ENCODE measurements at regions not wholly inside any gene's neighbourhood (a gene's known extent, or its start where the extent isn't known, plus 50 kb on each side); places are given as distances from the start of the nearest gene placed in this dataset.

DNA sequence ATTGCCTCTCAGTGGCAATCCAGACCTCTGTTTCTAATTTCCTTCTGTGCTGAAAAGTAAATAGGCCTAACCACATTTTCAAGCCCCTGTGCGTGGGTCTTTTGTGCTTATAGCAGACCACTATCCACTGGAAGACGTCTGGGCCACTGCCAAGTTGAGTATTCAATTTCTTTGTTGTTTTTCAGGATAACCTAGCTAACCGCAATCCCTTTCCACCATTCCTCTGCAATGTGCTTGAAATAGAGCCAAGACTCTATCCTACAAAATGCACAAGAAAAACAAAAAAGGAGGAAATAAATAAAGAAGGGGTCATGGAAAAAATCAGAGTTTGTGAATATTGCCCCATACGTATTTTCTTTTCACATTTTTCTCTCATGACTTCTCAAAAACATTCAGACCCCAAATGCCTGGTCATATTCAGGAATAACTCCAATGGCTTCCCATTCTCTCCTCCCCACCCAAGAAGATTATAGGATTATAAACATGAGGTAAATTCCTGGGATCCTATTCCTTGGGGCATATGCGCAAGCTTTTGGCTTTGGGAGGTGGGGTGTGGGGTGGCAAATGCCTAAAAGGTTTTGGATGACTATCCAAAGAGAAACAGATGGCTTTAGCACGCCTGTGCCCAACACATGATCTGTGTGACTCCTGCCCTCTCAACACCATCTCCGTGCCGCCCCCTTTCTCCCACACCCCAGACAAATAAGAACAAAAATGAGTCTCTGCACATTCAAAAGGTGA, 217.9 kb upstream of the THBS1 start:
- no peak for DNase-seq
- H3K27me3 ChIP-seq (ENCODE audit: control insufficient read depth in 3 of 3, insufficient read depth in 3 of 3, low read length in 3 of 3) = no peaks in the 10 kb centered on the region
- no peaks in the 10 kb centered on the region for H3K36me3 ChIP-seq (ENCODE audit: control insufficient read depth in 3 of 3, insufficient read depth in 2 of 3, low read depth in 1 of 3, low read length in 3 of 3)
- 91 to 92% (median 92%) methylated on average over 8 of the region's 8 CpGs for WGBS, 3 donors
- no peak overlapping the region for H3K27ac ChIP-seq (ENCODE audit: low read depth in 1 of 3, low read length in 2 of 3)
- no peak for FAIRE-seq
- H3K9me3 ChIP-seq (ENCODE audit: control insufficient read depth in 2 of 2, insufficient read depth in 1 of 2, low read depth in 1 of 2, low read length in 1 of 2) = no peaks in the 10 kb centered on the region
- peaks cover 0 to 6% (median 0%) of the 10 kb centered on the region in 3 donors for H3K4me1 ChIP-seq (ENCODE audit: control insufficient read depth in 3 of 3, insufficient read depth in 2 of 3, low read depth in 1 of 3, low read length in 2 of 3)
- no peak overlapping the region for H3K4me3 ChIP-seq (ENCODE audit: low read depth in 1 of 3, low read length in 3 of 3)

- H3K4me1 ChIP-seq (ENCODE audit: control insufficient read depth in 3 of 3, insufficient read depth in 2 of 3, low read depth in 1 of 3, low read length in 2 of 3) = no peaks in the 10 kb centered on the region
- no peak for FAIRE-seq
Measured at GRCh38 chr15:39363761-39364586, 216.9 kb upstream of the THBS1 start.

GRCh38 chr15:39364721-39365120, 216.2 kb upstream of the THBS1 start:
- WGBS, 3 donors = 78 to 88% (median 85%) methylated on average over 1 of the region's 1 CpG
- no peaks in the 10 kb centered on the region for H3K4me1 ChIP-seq (ENCODE audit: control insufficient read depth in 3 of 3, insufficient read depth in 2 of 3, low read depth in 1 of 3, low read length in 2 of 3)
- H3K4me3 ChIP-seq (ENCODE audit: low read depth in 1 of 3, low read length in 3 of 3) = no peak overlapping the region
- no peak for DNase-seq
- H3K27ac ChIP-seq (ENCODE audit: low read depth in 1 of 3, low read length in 2 of 3) = no peak overlapping the region
- H3K36me3 ChIP-seq (ENCODE audit: control insufficient read depth in 3 of 3, insufficient read depth in 2 of 3, low read depth in 1 of 3, low read length in 3 of 3) = no peaks in the 10 kb centered on the region
- FAIRE-seq = no peak
- H3K27me3 ChIP-seq (ENCODE audit: control insufficient read depth in 3 of 3, insufficient read depth in 3 of 3, low read length in 3 of 3) = no peaks in the 10 kb centered on the region
- H3K9me3 ChIP-seq (ENCODE audit: control insufficient read depth in 2 of 2, insufficient read depth in 1 of 2, low read depth in 1 of 2, low read length in 1 of 2) = peaks cover 0 to 3% of the 10 kb centered on the region in 2 donors

More at GRCh38 chr15:39363761-39364586, 216.9 kb upstream of the THBS1 start:
- H3K36me3 ChIP-seq (ENCODE audit: control insufficient read depth in 3 of 3, insufficient read depth in 2 of 3, low read depth in 1 of 3, low read length in 3 of 3) = no peaks in the 10 kb centered on the region
- H3K4me3 ChIP-seq (ENCODE audit: low read depth in 1 of 3, low read length in 3 of 3) = no peak overlapping the region
- H3K9me3 ChIP-seq (ENCODE audit: control insufficient read depth in 2 of 2, insufficient read depth in 1 of 2, low read depth in 1 of 2, low read length in 1 of 2) = no peaks in the 10 kb centered on the region
- H3K27me3 ChIP-seq (ENCODE audit: control insufficient read depth in 3 of 3, insufficient read depth in 3 of 3, low read length in 3 of 3) = no peaks in the 10 kb centered on the region
- no peak for DNase-seq
- no peak overlapping the region for H3K27ac ChIP-seq (ENCODE audit: low read depth in 1 of 3, low read length in 2 of 3)
- 64 to 70% (median 66%) methylated on average over 5 of the region's 5 CpGs for WGBS, 3 donors

- no peak for FAIRE-seq
- no peak overlapping the region for H3K27ac ChIP-seq (ENCODE audit: low read depth in 1 of 3, low read length in 2 of 3)
- no peaks in the 10 kb centered on the region for H3K27me3 ChIP-seq (ENCODE audit: control insufficient read depth in 3 of 3, insufficient read depth in 3 of 3, low read length in 3 of 3)
- no peaks in the 10 kb centered on the region for H3K36me3 ChIP-seq (ENCODE audit: control insufficient read depth in 3 of 3, insufficient read depth in 2 of 3, low read depth in 1 of 3, low read length in 3 of 3)
- H3K4me1 ChIP-seq (ENCODE audit: control insufficient read depth in 3 of 3, insufficient read depth in 2 of 3, low read depth in 1 of 3, low read length in 2 of 3) = no peaks in the 10 kb centered on the region
- peaks cover 0 to 7% of the 10 kb centered on the region in 2 donors for H3K9me3 ChIP-seq (ENCODE audit: control insufficient read depth in 2 of 2, insufficient read depth in 1 of 2, low read depth in 1 of 2, low read length in 1 of 2)
- no peak for DNase-seq
- H3K4me3 ChIP-seq (ENCODE audit: low read depth in 1 of 3, low read length in 3 of 3) = no peak overlapping the region
- 84 to 94% (median 92%) methylated on average over 2 of the region's 2 CpGs for WGBS, 3 donors
Measured at GRCh38 chr15:39365161-39365560, 215.7 kb upstream of the THBS1 start.

DNA sequence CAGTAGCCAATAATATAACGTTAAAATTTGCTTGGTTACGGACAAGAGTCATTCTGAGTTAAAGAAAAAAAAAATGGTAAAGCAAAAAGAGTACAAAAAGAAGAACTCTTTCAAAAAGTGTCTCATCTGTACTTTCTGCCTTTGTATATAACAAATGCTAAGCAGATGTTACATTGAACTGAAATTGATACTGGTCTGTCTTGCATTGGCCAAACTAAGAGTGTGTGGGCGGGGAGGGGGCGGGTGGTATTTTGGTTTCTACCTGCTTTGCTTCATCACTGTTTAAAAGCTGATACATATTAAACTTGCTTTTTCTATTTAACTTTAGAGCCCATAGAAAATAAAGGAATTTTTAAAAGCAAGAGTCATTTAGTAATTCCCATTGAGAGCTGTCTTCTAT, 215.0 kb upstream of the THBS1 start:
- WGBS, 3 donors = 80 to 91% (median 85%) methylated on average over 4 of the region's 4 CpGs
- H3K9me3 ChIP-seq (ENCODE audit: control insufficient read depth in 2 of 2, insufficient read depth in 1 of 2, low read depth in 1 of 2, low read length in 1 of 2) = peaks cover 0 to 8% of the 10 kb centered on the region in 2 donors
- H3K27me3 ChIP-seq (ENCODE audit: control insufficient read depth in 3 of 3, insufficient read depth in 3 of 3, low read length in 3 of 3) = no peaks in the 10 kb centered on the region
- H3K36me3 ChIP-seq (ENCODE audit: control insufficient read depth in 3 of 3, insufficient read depth in 2 of 3, low read depth in 1 of 3, low read length in 3 of 3) = no peaks in the 10 kb centered on the region
- no peak overlapping the region for H3K27ac ChIP-seq (ENCODE audit: low read depth in 1 of 3, low read length in 2 of 3)
- no peak for DNase-seq
- no peaks in the 10 kb centered on the region for H3K4me1 ChIP-seq (ENCODE audit: control insufficient read depth in 3 of 3, insufficient read depth in 2 of 3, low read depth in 1 of 3, low read length in 2 of 3)
- no peak for FAIRE-seq
- H3K4me3 ChIP-seq (ENCODE audit: low read depth in 1 of 3, low read length in 3 of 3) = no peak overlapping the region

DNA sequence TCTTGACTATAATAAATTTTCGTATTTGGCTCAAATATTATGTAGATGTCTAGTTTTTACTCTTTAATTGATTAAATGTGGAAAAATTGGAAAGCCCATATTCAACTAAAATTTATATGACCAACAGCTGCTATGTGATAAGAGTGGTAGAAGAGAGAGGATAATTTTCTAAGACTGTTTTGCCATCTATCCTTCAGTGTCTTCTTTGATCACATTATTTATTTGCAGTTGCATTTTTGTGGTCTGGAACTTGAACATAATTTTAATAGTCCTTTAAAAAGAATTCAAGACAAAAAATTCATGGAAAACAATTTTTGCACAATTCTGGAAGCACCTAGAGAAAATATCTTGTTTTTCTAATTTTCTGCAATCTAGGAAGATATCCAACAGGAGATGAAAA, 213.3 kb upstream of the THBS1 start:
- no peaks in the 10 kb centered on the region for H3K36me3 ChIP-seq (ENCODE audit: control insufficient read depth in 3 of 3, insufficient read depth in 2 of 3, low read depth in 1 of 3, low read length in 3 of 3)
- FAIRE-seq = no peak

GRCh38 chr15:39369768-39370167, 211.1 kb upstream of the THBS1 start:
- peaks cover 0 to 19% of the 10 kb centered on the region in 2 donors for H3K9me3 ChIP-seq (ENCODE audit: control insufficient read depth in 2 of 2, insufficient read depth in 1 of 2, low read depth in 1 of 2, low read length in 1 of 2)
- no peak for FAIRE-seq
- no peak for DNase-seq
- no peak overlapping the region for H3K4me3 ChIP-seq (ENCODE audit: low read depth in 1 of 3, low read length in 3 of 3)
- no peaks in the 10 kb centered on the region for H3K4me1 ChIP-seq (ENCODE audit: control insufficient read depth in 3 of 3, insufficient read depth in 2 of 3, low read depth in 1 of 3, low read length in 2 of 3)
- no peaks in the 10 kb centered on the region for H3K27me3 ChIP-seq (ENCODE audit: control insufficient read depth in 3 of 3, insufficient read depth in 3 of 3, low read length in 3 of 3)
- no peaks in the 10 kb centered on the region for H3K36me3 ChIP-seq (ENCODE audit: control insufficient read depth in 3 of 3, insufficient read depth in 2 of 3, low read depth in 1 of 3, low read length in 3 of 3)
- no peak overlapping the region for H3K27ac ChIP-seq (ENCODE audit: low read depth in 1 of 3, low read length in 2 of 3)
- 86 to 100% (median 92%) methylated on average over 1 of the region's 1 CpG for WGBS, 3 donors

More for the DNA sequence above, 213.3 kb upstream of the THBS1 start:
- no peaks in the 10 kb centered on the region for H3K27me3 ChIP-seq (ENCODE audit: control insufficient read depth in 3 of 3, insufficient read depth in 3 of 3, low read length in 3 of 3)
- DNase-seq = no peak
- H3K4me1 ChIP-seq (ENCODE audit: control insufficient read depth in 3 of 3, insufficient read depth in 2 of 3, low read depth in 1 of 3, low read length in 2 of 3) = no peaks in the 10 kb centered on the region
- H3K4me3 ChIP-seq (ENCODE audit: low read depth in 1 of 3, low read length in 3 of 3) = no peak overlapping the region
- 73 to 87% (median 85%) methylated on average over 1 of the region's 1 CpG for WGBS, 3 donors
- H3K27ac ChIP-seq (ENCODE audit: low read depth in 1 of 3, low read length in 2 of 3) = no peak overlapping the region
- H3K9me3 ChIP-seq (ENCODE audit: control insufficient read depth in 2 of 2, insufficient read depth in 1 of 2, low read depth in 1 of 2, low read length in 1 of 2) = peaks cover 0 to 19% of the 10 kb centered on the region in 2 donors

- no peak overlapping the region for H3K4me3 ChIP-seq (ENCODE audit: low read depth in 1 of 3, low read length in 3 of 3)
- H3K36me3 ChIP-seq (ENCODE audit: control insufficient read depth in 3 of 3, insufficient read depth in 2 of 3, low read depth in 1 of 3, low read length in 3 of 3) = no peaks in the 10 kb centered on the region
- no peak for FAIRE-seq
- H3K27ac ChIP-seq (ENCODE audit: low read depth in 1 of 3, low read length in 2 of 3) = no peak overlapping the region
- DNase-seq = no peak
- peaks cover 0 to 7% of the 10 kb centered on the region in 2 donors for H3K9me3 ChIP-seq (ENCODE audit: control insufficient read depth in 2 of 2, insufficient read depth in 1 of 2, low read depth in 1 of 2, low read length in 1 of 2)
- WGBS, 3 donors = 83 to 100% (median 95%) methylated on average over 1 of the region's 1 CpG
- no peaks in the 10 kb centered on the region for H3K4me1 ChIP-seq (ENCODE audit: control insufficient read depth in 3 of 3, insufficient read depth in 2 of 3, low read depth in 1 of 3, low read length in 2 of 3)
- peaks cover 0 to 3% (median 0%) of the 10 kb centered on the region in 3 donors for H3K27me3 ChIP-seq (ENCODE audit: control insufficient read depth in 3 of 3, insufficient read depth in 3 of 3, low read length in 3 of 3)
Measured at GRCh38 chr15:39376371-39376909, 204.4 kb upstream of the THBS1 start.

Measured in small intestine (tissue), 7 donors.